ENCODE measurements at regions not wholly inside any gene's neighbourhood (a gene's known extent, or its start where the extent isn't known, plus 50 kb on each side); places are given as distances from the start of the nearest gene placed in this dataset.

- TF ChIP-seq IRF2 (CRISPR knock-in tag; IDR thresholded peaks at IDR 0.05) (no peak), ZNF511 (CRISPR knock-in tag; IDR thresholded peaks at IDR 0.05) (no peak), HNRNPLL (IDR thresholded peaks at IDR 0.05; ENCODE audit: low read depth, low read length, poor library complexity, severe bottlenecking) (no peak), ZNF79 (CRISPR knock-in tag; IDR thresholded peaks at IDR 0.05; ENCODE audit: low read depth) (peak; percentile 71), CXXC5 (CRISPR knock-in tag; IDR thresholded peaks at IDR 0.05) (peak; percentile 17; the same call in 1 of the 2 replicates), CTBP1 (IDR thresholded peaks at IDR 0.05; ENCODE audit: borderline replicate concordance) (0 out of 2 replicates have a peak, but pooled peaks have one; percentile 14), SOX6 (IDR thresholded peaks at IDR 0.05) (peak; percentile 12; the same call in 1 of the 2 replicates), NR2C2 (CRISPR knock-in tag; IDR thresholded peaks at IDR 0.05) (no peak), NR2C2 (tag; IDR thresholded peaks at IDR 0.05) (peak; percentile 68; the same call in 1 of the 2 replicates), TSHZ1 (CRISPR knock-in tag; IDR thresholded peaks at IDR 0.05) (peak; percentile 27; the same call in 1 of the 2 replicates), BRF1 (IDR thresholded peaks at IDR 0.05; ENCODE audit: borderline replicate concordance, extremely low read depth, insufficient read length) (no peak), RBM17 (IDR thresholded peaks at IDR 0.05; ENCODE audit: borderline replicate concordance, low read depth, low read length) (no peak), XRCC3 (IDR thresholded peaks at IDR 0.05) (no peak), ZNF239 (CRISPR knock-in tag; IDR thresholded peaks at IDR 0.05) (peak; percentile 53; the same call in 1 of the 2 replicates), ZNF766 (CRISPR knock-in tag; conservative IDR thresholded peaks at IDR 0.05) (peak; percentile 69), ZNF124 (CRISPR knock-in tag; IDR thresholded peaks at IDR 0.05) (no peak), ATF7 (IDR thresholded peaks at IDR 0.05) (peak; percentile 24; the same call in 1 of the 2 replicates), ESRRA (IDR thresholded peaks at IDR 0.05; ENCODE audit: borderline replicate concordance, low read depth) (peak; percentile 90), BCL6 (CRISPR knock-in tag; IDR thresholded peaks at IDR 0.05) (0 out of 2 replicates have a peak, but pooled peaks have one; percentile 44), BRCA1 (IDR thresholded peaks at IDR 0.05) (no peak), BRCA1 (CRISPR knock-in tag; IDR thresholded peaks at IDR 0.05) (no peak)
Observed at GRCh38 chr3:187454085-187454815, 86.1 kb downstream of the RTP4 start (continued).

All from K562 (cell line).